Peyer's patch (tissue), 4 donors: ENCODE measurements at regions not wholly inside any gene's neighbourhood (a gene's known extent, or its start where the extent isn't known, plus 50 kb on each side); places are given as distances from the start of the nearest gene placed in this dataset.

Experiments used
- DNase-seq, 3 donors: peaks; one replicate each; pipeline ENCODE4 v3.0.0-alpha.2; 2017 to 2019
- H3K27ac ChIP-seq, 4 donors: fragments of 200-600 bp; sonication (generic); one replicate each; pipeline ENCODE4 v1.5.1; 2016 to 2019
- H3K27me3 ChIP-seq, 2 donors: fragments of 200-600 bp; sonication (generic); one replicate each; pipeline ENCODE4 v1.5.1; 2019
- H3K36me3 ChIP-seq, 3 donors: fragments of 200-600 bp; sonication (generic); one replicate each; pipeline ENCODE4 v1.5.1; 2016 to 2019
- H3K4me1 ChIP-seq, 4 donors: fragments of 200-600 bp; sonication (generic); one replicate each; pipeline ENCODE4 v1.5.1; 2016 to 2019
- H3K4me3 ChIP-seq, 4 donors: fragments of 200-600 bp; sonication (generic); 1 replicate in 3 of 4; 2 replicates in 1 of 4; pipeline ENCODE4 v1.5.1; 2016 to 2019; ENCODE audit warnings: mild to moderate bottlenecking in 1 of 4
- H3K9me3 ChIP-seq, 4 donors: fragments of 200-600 bp; sonication (generic); one replicate each; pipeline ENCODE4 v1.5.1; 2016 to 2019; ENCODE audit warnings: mild to moderate bottlenecking in 1 of 4
- POLR2A ChIP-seq, 2 donors: fragments of 450-650 bp; IDR thresholded peaks; one replicate each; pipeline ENCODE4 v1.5.1; 2017; ENCODE audit warnings: antibody characterized with exemption in 2 of 2, mild to moderate bottlenecking in 2 of 2, moderate library complexity in 2 of 2
- TF ChIP-seq, protein P1 (sequence below), 6 experiments: fragments of 450-650 bp in 4 of 6; fragments of 200-600 bp in 2 of 6; sonication (generic) in 1 of 6; IDR thresholded peaks; one replicate each; pipeline ENCODE4 v1.5.1; 2017 to 2019; ENCODE audit warnings: antibody characterized with exemption in 6 of 6, mild to moderate bottlenecking in 3 of 6, moderate library complexity in 1 of 6

DNA sequence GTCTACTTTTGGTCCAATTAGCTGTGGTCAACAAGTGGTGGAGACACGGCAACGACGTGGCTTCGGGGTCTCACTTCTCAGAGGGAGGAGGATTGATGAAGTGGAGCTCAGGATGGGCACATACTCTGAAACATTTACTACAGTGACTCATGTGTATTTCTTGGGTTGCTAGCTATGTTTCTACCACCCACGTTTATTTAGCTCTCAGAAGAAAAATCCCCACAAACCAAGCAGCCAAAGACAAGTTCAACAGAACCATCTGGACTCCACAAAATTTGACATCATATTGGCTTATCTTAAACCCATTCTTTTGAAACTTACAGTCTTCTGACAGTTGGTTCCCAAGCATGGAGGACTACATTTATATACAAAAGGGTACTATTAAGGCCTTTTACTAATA is 158.0 kb downstream of the CBLL2 start:
- H3K27me3 ChIP-seq: no peaks in the 10 kb centered on the region
- no peak for DNase-seq
- H3K4me3 ChIP-seq: no peak overlapping the region
- H3K27ac ChIP-seq: no peak overlapping the region
- no peaks in the 10 kb centered on the region for H3K4me1 ChIP-seq
- H3K36me3 ChIP-seq: no peaks in the 10 kb centered on the region
- no peaks in the 10 kb centered on the region for H3K9me3 ChIP-seq
- no peak for TF ChIP-seq POLR2A (IDR thresholded peaks at IDR 0.05)
- TF ChIP-seq, protein P1, sequence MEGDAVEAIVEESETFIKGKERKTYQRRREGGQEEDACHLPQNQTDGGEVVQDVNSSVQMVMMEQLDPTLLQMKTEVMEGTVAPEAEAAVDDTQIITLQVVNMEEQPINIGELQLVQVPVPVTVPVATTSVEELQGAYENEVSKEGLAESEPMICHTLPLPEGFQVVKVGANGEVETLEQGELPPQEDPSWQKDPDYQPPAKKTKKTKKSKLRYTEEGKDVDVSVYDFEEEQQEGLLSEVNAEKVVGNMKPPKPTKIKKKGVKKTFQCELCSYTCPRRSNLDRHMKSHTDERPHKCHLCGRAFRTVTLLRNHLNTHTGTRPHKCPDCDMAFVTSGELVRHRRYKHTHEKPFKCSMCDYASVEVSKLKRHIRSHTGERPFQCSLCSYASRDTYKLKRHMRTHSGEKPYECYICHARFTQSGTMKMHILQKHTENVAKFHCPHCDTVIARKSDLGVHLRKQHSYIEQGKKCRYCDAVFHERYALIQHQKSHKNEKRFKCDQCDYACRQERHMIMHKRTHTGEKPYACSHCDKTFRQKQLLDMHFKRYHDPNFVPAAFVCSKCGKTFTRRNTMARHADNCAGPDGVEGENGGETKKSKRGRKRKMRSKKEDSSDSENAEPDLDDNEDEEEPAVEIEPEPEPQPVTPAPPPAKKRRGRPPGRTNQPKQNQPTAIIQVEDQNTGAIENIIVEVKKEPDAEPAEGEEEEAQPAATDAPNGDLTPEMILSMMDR (IDR thresholded peaks at IDR 0.05): no peak

DNA sequence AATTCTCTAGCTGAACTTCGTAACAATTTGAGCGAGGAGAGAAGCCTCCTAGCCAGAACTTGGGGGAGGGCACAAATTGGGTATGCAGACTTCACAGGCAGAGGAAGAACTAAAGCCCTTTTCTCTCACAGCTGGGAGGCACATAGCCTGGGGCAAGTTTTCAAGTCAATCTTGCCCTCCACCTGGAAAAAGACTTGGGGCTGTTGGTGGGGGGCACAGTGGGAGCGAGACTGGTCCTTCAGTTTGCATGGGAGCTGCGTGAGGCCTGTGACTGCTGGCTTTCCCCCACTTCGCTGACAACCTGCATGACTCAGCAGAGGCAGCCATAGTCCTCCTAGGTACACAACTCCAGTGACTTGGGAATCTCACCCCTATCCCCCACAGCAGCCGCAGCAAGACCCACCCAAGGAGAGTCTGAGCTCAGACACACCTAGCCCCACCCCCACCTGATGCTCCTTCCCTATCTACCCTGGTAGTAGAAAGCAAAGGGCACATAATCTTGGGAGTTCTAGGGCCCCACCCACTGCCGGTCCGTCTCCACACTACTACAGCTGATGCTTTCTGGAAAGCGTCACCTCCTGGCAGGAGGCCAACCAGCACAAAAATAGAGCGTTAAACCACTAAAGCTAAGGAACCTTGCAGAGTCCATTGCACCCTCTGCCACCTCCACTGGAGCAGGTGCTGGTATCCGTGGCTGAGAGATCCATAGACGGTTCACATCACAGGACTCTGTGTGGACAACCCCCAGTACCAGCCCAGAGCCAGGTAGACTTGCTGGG is 160.8 kb downstream of the CBLL2 start:
- no peak for DNase-seq
- H3K4me3 ChIP-seq: no peak overlapping the region
- no peaks in the 10 kb centered on the region for H3K36me3 ChIP-seq
- no peaks in the 10 kb centered on the region for H3K4me1 ChIP-seq
- no peak overlapping the region for H3K27ac ChIP-seq
- no peaks in the 10 kb centered on the region for H3K9me3 ChIP-seq
- TF ChIP-seq, protein P1 (IDR thresholded peaks at IDR 0.05): no peak
- TF ChIP-seq POLR2A (IDR thresholded peaks at IDR 0.05): no peak
- H3K27me3 ChIP-seq: no peaks in the 10 kb centered on the region

DNA sequence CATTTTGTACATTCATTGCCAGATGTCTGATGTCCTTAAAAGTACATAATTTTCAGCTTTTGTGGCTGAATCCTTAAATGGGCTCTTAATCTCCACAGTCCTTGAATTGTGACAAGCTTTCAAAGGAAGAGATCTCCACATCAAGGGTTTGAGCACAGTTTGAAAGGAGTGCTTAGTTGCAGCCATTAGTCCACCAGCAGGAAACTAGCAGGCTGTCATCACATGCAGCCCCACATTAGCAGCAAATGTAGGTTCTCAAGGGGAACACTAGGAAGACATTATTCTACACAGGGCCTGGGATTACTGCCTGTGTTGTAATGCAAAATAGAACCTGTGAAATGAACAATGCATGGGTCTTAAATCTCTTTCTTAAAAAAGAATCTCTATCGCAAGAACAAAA is 173.2 kb downstream of the CBLL2 start:
- TF ChIP-seq, protein P1 (IDR thresholded peaks at IDR 0.05): no peak
- TF ChIP-seq POLR2A (IDR thresholded peaks at IDR 0.05): no peak
- Histone ChIP-seq H3K4me1 (no peaks in the 10 kb centered on the region), H3K36me3 (no peaks in the 10 kb centered on the region), H3K27me3 (no peaks in the 10 kb centered on the region), H3K4me3 (no peak overlapping the region), H3K27ac (no peak overlapping the region), H3K9me3 (no peaks in the 10 kb centered on the region)
- no peak for DNase-seq

DNA sequence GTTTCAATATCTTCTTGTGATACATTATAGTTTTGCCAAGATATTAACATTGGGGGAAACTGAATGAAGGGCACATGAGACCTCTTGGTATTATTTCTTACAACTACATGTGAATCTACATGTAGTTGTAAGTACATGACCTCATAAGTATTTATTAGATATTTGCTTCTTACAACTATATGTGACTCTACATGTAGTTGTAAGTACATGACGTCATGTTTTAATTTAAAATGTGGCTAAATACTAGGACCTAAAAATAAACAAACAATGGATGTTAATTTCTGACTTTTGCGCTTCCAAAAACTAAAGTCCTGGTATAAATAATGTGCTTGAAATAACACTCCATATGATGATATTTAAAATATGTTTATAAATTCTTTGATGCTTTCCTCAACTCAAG is 190.2 kb downstream of the CBLL2 start:
- TF ChIP-seq, protein P1 (IDR thresholded peaks at IDR 0.05): no peak
- no peak for TF ChIP-seq POLR2A (IDR thresholded peaks at IDR 0.05)
- Histone ChIP-seq H3K4me3 (no peak overlapping the region), H3K36me3 (no peaks in the 10 kb centered on the region), H3K4me1 (no peaks in the 10 kb centered on the region), H3K27me3 (no peaks in the 10 kb centered on the region), H3K9me3 (no peaks in the 10 kb centered on the region), H3K27ac (no peak overlapping the region)
- DNase-seq: no peak

DNA sequence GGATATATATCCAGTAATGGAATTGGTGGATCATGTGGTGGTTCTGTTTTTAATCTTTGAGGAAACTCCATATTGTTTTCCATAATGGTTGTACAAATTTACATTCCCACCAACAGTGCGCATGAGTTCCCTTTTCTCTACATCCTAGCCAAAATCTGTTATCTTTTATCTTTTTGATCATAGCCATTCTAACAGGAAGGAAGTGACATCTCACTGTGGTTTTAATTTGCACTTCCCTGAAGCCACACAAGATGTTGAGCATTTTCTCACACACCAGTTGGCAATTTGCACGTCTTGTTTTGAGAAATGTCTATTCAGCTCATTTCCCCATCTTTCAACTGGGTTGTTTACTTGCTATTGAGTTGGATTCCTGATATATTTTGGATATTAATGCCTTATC is 194.9 kb downstream of the CBLL2 start:
- no peak for TF ChIP-seq POLR2A (IDR thresholded peaks at IDR 0.05)
- TF ChIP-seq, protein P1 (IDR thresholded peaks at IDR 0.05): no peak
- H3K36me3 ChIP-seq: no peaks in the 10 kb centered on the region
- no peaks in the 10 kb centered on the region for H3K27me3 ChIP-seq
- H3K27ac ChIP-seq: no peak overlapping the region
- no peak for DNase-seq
- no peaks in the 10 kb centered on the region for H3K9me3 ChIP-seq
- no peak overlapping the region for H3K4me3 ChIP-seq
- H3K4me1 ChIP-seq: no peaks in the 10 kb centered on the region
